DMS79 treated with DMSO at 0.1 percent for 48 hours (cell line): ENCODE measurements at regions not wholly inside any gene's neighbourhood (a gene's known extent, or its start where the extent isn't known, plus 50 kb on each side); places are given as distances from the start of the nearest gene placed in this dataset.
"Not testable (repeated sequence)": the region's sequence is repeated elsewhere in the genome, so short reads cannot be mapped to it uniquely, and the experiment has no call there.

Experiments used
- DNase-seq: peaks from one replicate; lab custom pipeline; 2025; lab: John Stamatoyannopoulos, UW

GRCh38 chr7:3094701-3095445, 51.2 kb upstream of the CARD11 start:
- no peak for DNase-seq

GRCh38 chr7:3097734-3098133, 54.1 kb upstream of the CARD11 start:
- DNase-seq = no peak

- no peak for DNase-seq
These were observed 58.5 kb upstream of the CARD11 start for GRCh38 chr7:3102159-3102558.

- DNase-seq = no peak
These were observed 60.1 kb upstream of the CARD11 start for GRCh38 chr7:3103614-3104398.

GRCh38 chr7:3105856-3106255, 62.2 kb upstream of the CARD11 start:
- DNase-seq = no peak

- no peak for DNase-seq
These were observed 62.7 kb upstream of the CARD11 start for GRCh38 chr7:3106361-3106826.

GRCh38 chr7:3107228-3107763, 63.6 kb upstream of the CARD11 start:
- no peak for DNase-seq

GRCh38 chr7:3107889-3108570, 64.4 kb upstream of the CARD11 start:
- no peak for DNase-seq

GRCh38 chr7:3109311-3109915, 65.7 kb upstream of the CARD11 start:
- DNase-seq = no peak

GRCh38 chr7:3112479-3113134, 68.9 kb upstream of the CARD11 start:
- DNase-seq = peak; percentile 17

GRCh38 chr7:3114917-3115316, 71.2 kb upstream of the CARD11 start:
- no peak for DNase-seq

GRCh38 chr7:3117081-3117480, 73.4 kb upstream of the CARD11 start:
- DNase-seq = no peak

- DNase-seq = no peak
These were observed 74.0 kb upstream of the CARD11 start for GRCh38 chr7:3117488-3118231.

- not testable (repeated sequence) for DNase-seq
These were observed 75.8 kb upstream of the CARD11 start for GRCh38 chr7:3119352-3119927.

GRCh38 chr7:3119963-3120362, 76.3 kb upstream of the CARD11 start:
- no peak for DNase-seq

- no peak for DNase-seq
These were observed 76.8 kb upstream of the CARD11 start for GRCh38 chr7:3120513-3120912.

- no peak for DNase-seq
These were observed 85.3 kb upstream of the CARD11 start for GRCh38 chr7:3128857-3129490.

- no peak for DNase-seq
These were observed 90.2 kb upstream of the CARD11 start for GRCh38 chr7:3133811-3134385.

- no peak for DNase-seq
These were observed 91.1 kb upstream of the CARD11 start for GRCh38 chr7:3134745-3135144.

GRCh38 chr7:3135626-3136025, 92.0 kb upstream of the CARD11 start:
- DNase-seq = no peak
